ENCODE measurements at regions not wholly inside any gene's neighbourhood (a gene's known extent, or its start where the extent isn't known, plus 50 kb on each side); places are given as distances from the start of the nearest gene placed in this dataset.

DNA sequence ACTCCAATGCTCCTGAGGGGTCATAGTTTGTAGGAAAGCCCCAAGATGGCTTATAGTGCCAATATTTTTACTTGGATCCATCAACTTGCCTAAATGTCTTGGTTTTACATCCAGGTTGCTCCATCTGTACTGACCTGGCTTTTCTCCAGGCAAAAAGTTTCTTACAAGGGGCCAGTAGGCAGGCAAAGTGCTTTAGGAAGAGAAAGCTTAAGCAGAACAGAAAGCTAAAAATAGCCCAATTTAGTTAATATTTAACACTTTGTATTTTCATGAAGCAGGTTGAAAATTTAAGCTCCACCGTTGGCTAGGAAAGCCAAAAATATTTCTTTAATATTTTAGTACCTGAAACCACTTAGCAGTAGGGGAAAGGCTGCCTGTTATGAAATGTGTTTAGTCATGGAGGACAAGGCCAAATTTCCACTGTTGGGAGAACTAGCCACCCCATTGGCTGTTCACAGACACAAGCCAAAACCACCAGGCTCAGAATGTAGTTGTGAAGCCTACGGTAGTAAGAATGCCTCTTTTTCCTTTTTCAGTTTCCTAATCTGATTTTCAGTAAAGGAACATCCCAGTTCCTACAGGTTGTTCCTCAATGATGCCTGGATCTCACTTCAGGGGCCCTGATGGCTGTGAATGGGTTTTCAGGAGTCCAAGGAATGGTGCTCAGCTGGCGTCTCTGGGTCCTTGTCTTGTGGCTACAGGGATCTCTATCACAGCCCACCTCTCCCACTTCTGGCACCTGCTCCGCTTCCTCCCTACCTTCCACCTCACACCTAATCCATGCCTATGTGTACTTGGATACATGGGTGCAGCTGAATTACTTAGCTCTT is 324.8 kb downstream of the PMP22 start:
- no peaks in the 10 kb centered on the region for H3K9me3 ChIP-seq (ENCODE audit: low read depth, low read length)
- no peak overlapping the region for H2AFZ ChIP-seq (ENCODE audit: low read length)
- no peak for DNase-seq (ENCODE audit: insufficient read length, low spot score, missing footprints)
- H3K36me3 ChIP-seq (ENCODE audit: insufficient read depth, low read length), result no peaks in the 10 kb centered on the region
- H3K27me3 ChIP-seq (ENCODE audit: insufficient read depth, low read length), result peaks cover 5% of the 10 kb centered on the region
- H3K4me3 ChIP-seq (ENCODE audit: insufficient read depth, low read length), result no peak overlapping the region
- no peak for TF ChIP-seq CTCF (IDR thresholded peaks at IDR 0.05; ENCODE audit: extremely low read depth, low read depth, low read length)
- H3K4me1 ChIP-seq (ENCODE audit: insufficient read depth, low read length), result peaks cover 3% of the 10 kb centered on the region
- no peaks in the 10 kb centered on the region for H4K20me1 ChIP-seq (ENCODE audit: insufficient read depth, low read length)
- H3K27ac ChIP-seq (ENCODE audit: low read depth, low read length), result no peak overlapping the region
- no peak overlapping the region for H3K4me2 ChIP-seq (ENCODE audit: insufficient read depth, low read length)
- no peaks in the 10 kb centered on the region for H3K79me2 ChIP-seq (ENCODE audit: insufficient read depth, low read length)

- no peak overlapping the region for H3K4me3 ChIP-seq (ENCODE audit: insufficient read depth, low read length)
- no peak for TF ChIP-seq CTCF (IDR thresholded peaks at IDR 0.05; ENCODE audit: extremely low read depth, low read depth, low read length)
- no peak overlapping the region for H3K27ac ChIP-seq (ENCODE audit: low read depth, low read length)
- H3K27me3 ChIP-seq (ENCODE audit: insufficient read depth, low read length), result peaks cover 5% of the 10 kb centered on the region
- H3K36me3 ChIP-seq (ENCODE audit: insufficient read depth, low read length), result no peaks in the 10 kb centered on the region
- H3K79me2 ChIP-seq (ENCODE audit: insufficient read depth, low read length), result no peaks in the 10 kb centered on the region
- peaks cover 3% of the 10 kb centered on the region for H3K4me1 ChIP-seq (ENCODE audit: insufficient read depth, low read length)
- no peak for DNase-seq (ENCODE audit: insufficient read length, low spot score, missing footprints)
- no peak overlapping the region for H2AFZ ChIP-seq (ENCODE audit: low read length)
- no peaks in the 10 kb centered on the region for H4K20me1 ChIP-seq (ENCODE audit: insufficient read depth, low read length)
- H3K9me3 ChIP-seq (ENCODE audit: low read depth, low read length), result no peaks in the 10 kb centered on the region
- H3K4me2 ChIP-seq (ENCODE audit: insufficient read depth, low read length), result no peak overlapping the region
Measured at GRCh38 chr17:14935845-14936485, 329.2 kb downstream of the PMP22 start.

DNA sequence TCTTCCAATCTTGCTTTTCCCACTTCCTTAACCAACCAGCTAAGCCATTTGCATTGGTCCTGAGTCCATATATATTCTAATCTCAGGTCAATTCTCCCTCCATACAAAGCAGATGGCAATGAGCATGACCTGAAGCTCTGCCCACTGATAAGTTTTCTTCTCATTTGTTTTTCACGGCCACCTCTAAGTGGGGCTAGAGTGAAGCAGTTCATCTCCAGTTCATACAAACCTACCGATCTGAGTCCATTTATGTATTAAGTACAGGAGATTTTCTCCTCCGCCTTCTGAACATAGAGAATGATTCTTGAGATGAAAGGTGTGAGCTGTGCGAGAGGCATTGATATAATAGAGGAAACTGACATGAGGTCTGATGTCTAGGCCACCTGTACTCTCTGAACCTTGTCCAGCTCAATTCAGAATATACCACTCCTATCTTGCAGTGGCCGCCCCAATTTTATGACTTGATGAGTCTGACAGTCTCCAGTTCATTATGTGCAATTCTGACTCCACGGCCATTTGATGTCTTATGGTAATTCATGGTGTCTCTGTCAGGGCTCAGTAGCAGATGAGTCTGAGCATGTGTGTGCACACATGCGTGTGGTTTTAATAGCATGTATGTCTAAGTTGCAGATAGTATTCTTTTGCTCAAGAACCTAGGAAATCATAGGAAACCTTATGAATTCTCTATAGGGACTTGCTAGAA is 329.8 kb downstream of the PMP22 start:
- Histone ChIP-seq H2AFZ (ENCODE audit: low read length) (no peak overlapping the region), H3K36me3 (ENCODE audit: insufficient read depth, low read length) (no peaks in the 10 kb centered on the region), H3K4me3 (ENCODE audit: insufficient read depth, low read length) (no peak overlapping the region), H3K9me3 (ENCODE audit: low read depth, low read length) (no peaks in the 10 kb centered on the region), H4K20me1 (ENCODE audit: insufficient read depth, low read length) (no peaks in the 10 kb centered on the region), H3K4me1 (ENCODE audit: insufficient read depth, low read length) (no peaks in the 10 kb centered on the region), H3K79me2 (ENCODE audit: insufficient read depth, low read length) (no peaks in the 10 kb centered on the region), H3K27me3 (ENCODE audit: insufficient read depth, low read length) (peaks cover 5% of the 10 kb centered on the region), H3K27ac (ENCODE audit: low read depth, low read length) (no peak overlapping the region), H3K4me2 (ENCODE audit: insufficient read depth, low read length) (no peak overlapping the region)
- DNase-seq (ENCODE audit: insufficient read length, low spot score, missing footprints), result no peak
- TF ChIP-seq CTCF (IDR thresholded peaks at IDR 0.05; ENCODE audit: extremely low read depth, low read depth, low read length), result no peak

DNA sequence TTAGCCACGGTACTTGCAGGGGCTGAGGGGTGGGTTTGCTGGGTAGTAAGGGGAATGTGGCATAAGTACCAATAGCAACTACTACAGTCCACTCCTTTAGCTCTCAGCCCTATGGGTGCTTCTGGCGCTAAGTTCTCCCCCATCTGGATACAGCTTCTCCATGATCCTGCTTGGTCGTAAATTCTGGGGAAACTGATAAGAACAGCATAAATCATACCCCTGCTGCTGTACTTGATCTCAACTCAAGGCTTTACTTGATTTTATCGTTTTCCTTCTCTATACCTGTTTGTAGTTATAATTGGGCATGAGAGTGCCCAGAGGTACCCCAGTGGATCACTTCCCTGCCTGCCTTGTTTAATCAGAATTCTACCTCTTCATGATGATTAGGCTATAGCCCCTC is 331.4 kb downstream of the PMP22 start:
- Histone ChIP-seq H3K4me1 (ENCODE audit: insufficient read depth, low read length) (no peaks in the 10 kb centered on the region), H3K27ac (ENCODE audit: low read depth, low read length) (no peak overlapping the region), H3K36me3 (ENCODE audit: insufficient read depth, low read length) (no peaks in the 10 kb centered on the region), H3K9me3 (ENCODE audit: low read depth, low read length) (no peaks in the 10 kb centered on the region), H3K4me3 (ENCODE audit: insufficient read depth, low read length) (no peak overlapping the region), H3K79me2 (ENCODE audit: insufficient read depth, low read length) (no peaks in the 10 kb centered on the region), H3K27me3 (ENCODE audit: insufficient read depth, low read length) (peaks cover 5% of the 10 kb centered on the region), H4K20me1 (ENCODE audit: insufficient read depth, low read length) (no peaks in the 10 kb centered on the region), H3K4me2 (ENCODE audit: insufficient read depth, low read length) (no peak overlapping the region), H2AFZ (ENCODE audit: low read length) (no peak overlapping the region)
- DNase-seq (ENCODE audit: insufficient read length, low spot score, missing footprints), result no peak
- no peak for TF ChIP-seq CTCF (IDR thresholded peaks at IDR 0.05; ENCODE audit: extremely low read depth, low read depth, low read length)
